ENCODE measurements at regions not wholly inside any gene's neighbourhood (a gene's known extent, or its start where the extent isn't known, plus 50 kb on each side); places are given as distances from the start of the nearest gene placed in this dataset.

GRCh38 chr15:94924971-94925598 is 693.7 kb downstream of the MCTP2 start:
- peak in 1 of 2 donors; percentile 14 for DNase-seq
- Histone ChIP-seq H3K4me1 (no peaks in the 10 kb centered on the region), H3K27ac (no peak overlapping the region), H3K36me3 (no peaks in the 10 kb centered on the region), H3K27me3 (no peaks in the 10 kb centered on the region), H3K9me3 (no peaks in the 10 kb centered on the region), H3K4me3 (no peak overlapping the region)
- TF ChIP-seq POLR2A (IDR thresholded peaks at IDR 0.05), result no peak
- no peak for TF ChIP-seq CTCF (IDR thresholded peaks at IDR 0.05)
- intact Hi-C loops (cut with DNase I; ENCODE audit: low total_unique reads), result no loop called here

GRCh38 chr15:94925680-94926079 is 694.3 kb downstream of the MCTP2 start:
- Histone ChIP-seq H3K27ac (peak overlapping the region in 1 of 2 donors; percentile 20), H3K9me3 (no peaks in the 10 kb centered on the region), H3K27me3 (no peaks in the 10 kb centered on the region), H3K4me1 (no peaks in the 10 kb centered on the region), H3K4me3 (no peak overlapping the region), H3K36me3 (no peaks in the 10 kb centered on the region)
- TF ChIP-seq POLR2A (IDR thresholded peaks at IDR 0.05), result no peak
- TF ChIP-seq CTCF (IDR thresholded peaks at IDR 0.05), result no peak
- DNase-seq, result no peak
- intact Hi-C loops (cut with DNase I; ENCODE audit: low total_unique reads), result no loop called here

GRCh38 chr15:94927003-94927402 is 695.6 kb downstream of the MCTP2 start:
- Histone ChIP-seq H3K36me3 (no peaks in the 10 kb centered on the region), H3K9me3 (no peaks in the 10 kb centered on the region), H3K27me3 (no peaks in the 10 kb centered on the region), H3K27ac (no peak overlapping the region), H3K4me1 (no peaks in the 10 kb centered on the region), H3K4me3 (no peak overlapping the region)
- intact Hi-C loops (cut with DNase I; ENCODE audit: low total_unique reads), result no loop called here
- no peak for TF ChIP-seq CTCF (IDR thresholded peaks at IDR 0.05)
- TF ChIP-seq POLR2A (IDR thresholded peaks at IDR 0.05), result no peak
- DNase-seq, result no peak

DNA sequence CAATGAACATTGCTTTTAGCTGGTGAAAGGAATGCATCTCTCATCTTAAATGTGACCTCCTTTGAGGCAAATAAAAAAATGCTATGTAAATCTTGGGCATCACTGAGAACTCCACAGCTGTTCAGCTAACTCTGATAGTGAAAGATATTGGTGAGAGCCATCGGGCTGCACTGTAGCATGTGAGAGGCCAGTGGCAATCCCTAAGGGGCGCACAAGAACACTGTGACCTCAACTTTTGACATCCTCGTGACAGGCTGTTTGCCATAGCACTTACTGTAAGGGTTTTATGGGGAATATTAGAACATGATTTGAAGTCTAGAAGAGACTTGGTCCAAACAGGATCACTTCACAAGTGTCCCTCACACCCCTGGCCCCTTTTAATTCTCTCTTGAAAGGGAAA is 697.9 kb downstream of the MCTP2 start:
- H3K4me3 ChIP-seq, result no peak overlapping the region
- H3K27me3 ChIP-seq, result no peaks in the 10 kb centered on the region
- TF ChIP-seq CTCF (IDR thresholded peaks at IDR 0.05) (no peak), POLR2A (IDR thresholded peaks at IDR 0.05) (no peak)
- H3K36me3 ChIP-seq, result no peaks in the 10 kb centered on the region
- H3K9me3 ChIP-seq, result no peaks in the 10 kb centered on the region
- intact Hi-C loops (cut with DNase I; ENCODE audit: low total_unique reads), result no loop called here
- no peaks in the 10 kb centered on the region for H3K4me1 ChIP-seq
- no peak for DNase-seq
- no peak overlapping the region for H3K27ac ChIP-seq

- intact Hi-C loops (cut with DNase I; ENCODE audit: low total_unique reads), result no loop called here
- no peaks in the 10 kb centered on the region for H3K36me3 ChIP-seq
- TF ChIP-seq POLR2A (IDR thresholded peaks at IDR 0.05) (no peak), CTCF (IDR thresholded peaks at IDR 0.05) (no peak)
- H3K9me3 ChIP-seq, result no peaks in the 10 kb centered on the region
- H3K4me3 ChIP-seq, result no peak overlapping the region
- no peaks in the 10 kb centered on the region for H3K4me1 ChIP-seq
- DNase-seq, result no peak
- H3K27ac ChIP-seq, result no peak overlapping the region
- no peaks in the 10 kb centered on the region for H3K27me3 ChIP-seq
Observed at GRCh38 chr15:94930441-94930840, 699.1 kb downstream of the MCTP2 start.

Data from uterus (tissue), 3 donors.